Ovary (tissue), 7 donors: ENCODE measurements at regions not wholly inside any gene's neighbourhood (a gene's known extent, or its start where the extent isn't known, plus 50 kb on each side); places are given as distances from the start of the nearest gene placed in this dataset.

Source experiments
- DNase-seq, 5 donors: peaks; one replicate each; pipeline ENCODE4 v3.0.0-alpha.2; 2019 to 2020
- H3K27ac ChIP-seq, 2 donors: fragments of 200-600 bp; one replicate each; pipeline versions ENCODE4 v1.5.1 to v1.8.0; 2019 to 2022
- H3K27me3 ChIP-seq: fragments of 200-600 bp; one replicate; pipeline ENCODE4 v1.8.0; 2022
- H3K36me3 ChIP-seq: fragments of 200-600 bp; sonication (generic); one replicate; pipeline ENCODE4 v1.5.1; 2019
- H3K4me1 ChIP-seq: one replicate; pipeline ENCODE4 v1.8.1; 2013; ENCODE audit warnings: mild to moderate bottlenecking, moderate library complexity; ENCODE audit not compliant: insufficient read depth
- H3K4me3 ChIP-seq: fragments of 200-600 bp; sonication (generic); one replicate; pipeline ENCODE4 v1.5.1; 2017
- H3K9me3 ChIP-seq, 2 donors: fragments of 200-600 bp in 1 of 2; sonication (generic) in 1 of 2; one replicate each; pipeline versions ENCODE4 v1.5.1 to v1.8.1; 2013 to 2019; ENCODE audit warnings: mild to moderate bottlenecking in 1 of 2, moderate library complexity in 1 of 2
- EP300 ChIP-seq: sonication (generic); formaldehyde crosslinking; IDR thresholded peaks from one replicate; pipeline ENCODE4 v1.6.1; 2017; ENCODE audit warnings: antibody characterized with exemption
- POLR2A ChIP-seq: fragments of 450-650 bp; IDR thresholded peaks from one replicate; pipeline ENCODE4 v1.6.1; 2017; ENCODE audit warnings: antibody characterized with exemption, mild to moderate bottlenecking, moderate library complexity
- WGBS, 3 donors: extraction: QIAGEN DNeasy Blood & Tissue Kit in 1 of 3; methylation state at CpG; one replicate each; pipeline versions ENCODE4 v1.1.5 to v1.1.7; 2013 to 2017; 5-methylcytosine and 5-hydroxymethylcytosine counted together
- intact Hi-C, 4 donors: fragments of 100-400 bp; cut with DNase I; formaldehyde crosslinking; loops; one replicate each; pipeline versions ENCODE4 v1.11.0 to v1.15.1; 2022 to 2023
- TF ChIP-seq, protein P1 (sequence below), 3 donors: fragments of 450-650 bp in 2 of 3; fragments of 200-600 bp in 1 of 3; IDR thresholded peaks; one replicate each; pipeline versions ENCODE4 v1.5.1 to v1.8.0; 2016 to 2022; ENCODE audit warnings: antibody characterized with exemption in 3 of 3, mild to moderate bottlenecking in 1 of 3
- donor health status: DM: no; HTN: no; CAD: no; lungs with moderate emphysema.
- donor health status: DM: no; HTN: no; CAD: no.
- donor health status: Bipolar disorder and iron deficiency.
- donor health status: DM: no; HTN: no; CAD: no.
- donor health status: DM: yes; HTN: yes; CAD: no.

GRCh38 chr6:91751526-91751925 lies 1164.7 kb upstream of the MAP3K7 start:
- intact Hi-C loops: no loop called here
- H3K27ac ChIP-seq: no peak overlapping the region
- TF ChIP-seq, protein P1, sequence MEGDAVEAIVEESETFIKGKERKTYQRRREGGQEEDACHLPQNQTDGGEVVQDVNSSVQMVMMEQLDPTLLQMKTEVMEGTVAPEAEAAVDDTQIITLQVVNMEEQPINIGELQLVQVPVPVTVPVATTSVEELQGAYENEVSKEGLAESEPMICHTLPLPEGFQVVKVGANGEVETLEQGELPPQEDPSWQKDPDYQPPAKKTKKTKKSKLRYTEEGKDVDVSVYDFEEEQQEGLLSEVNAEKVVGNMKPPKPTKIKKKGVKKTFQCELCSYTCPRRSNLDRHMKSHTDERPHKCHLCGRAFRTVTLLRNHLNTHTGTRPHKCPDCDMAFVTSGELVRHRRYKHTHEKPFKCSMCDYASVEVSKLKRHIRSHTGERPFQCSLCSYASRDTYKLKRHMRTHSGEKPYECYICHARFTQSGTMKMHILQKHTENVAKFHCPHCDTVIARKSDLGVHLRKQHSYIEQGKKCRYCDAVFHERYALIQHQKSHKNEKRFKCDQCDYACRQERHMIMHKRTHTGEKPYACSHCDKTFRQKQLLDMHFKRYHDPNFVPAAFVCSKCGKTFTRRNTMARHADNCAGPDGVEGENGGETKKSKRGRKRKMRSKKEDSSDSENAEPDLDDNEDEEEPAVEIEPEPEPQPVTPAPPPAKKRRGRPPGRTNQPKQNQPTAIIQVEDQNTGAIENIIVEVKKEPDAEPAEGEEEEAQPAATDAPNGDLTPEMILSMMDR (IDR thresholded peaks at IDR 0.05): no peak
- no peak for TF ChIP-seq EP300
- TF ChIP-seq POLR2A: no peak
- 86 to 89% (median 89%) methylated on average over 6 of the region's 6 CpGs for WGBS, 3 donors
- no peaks in the 10 kb centered on the region for H3K27me3 ChIP-seq
- H3K4me1 ChIP-seq: no peaks in the 10 kb centered on the region
- DNase-seq: no peak
- no peaks in the 10 kb centered on the region for H3K36me3 ChIP-seq
- H3K9me3 ChIP-seq: no peaks in the 10 kb centered on the region
- no peak overlapping the region for H3K4me3 ChIP-seq

GRCh38 chr6:91744566-91744965 lies 1157.7 kb upstream of the MAP3K7 start:
- no peaks in the 10 kb centered on the region for H3K9me3 ChIP-seq
- TF ChIP-seq EP300 (no peak), POLR2A (no peak)
- TF ChIP-seq, protein P1 (IDR thresholded peaks at IDR 0.05): no peak
- H3K4me1 ChIP-seq: no peaks in the 10 kb centered on the region
- intact Hi-C loops: no loop called here
- no peaks in the 10 kb centered on the region for H3K36me3 ChIP-seq
- no peak overlapping the region for H3K27ac ChIP-seq
- no peaks in the 10 kb centered on the region for H3K27me3 ChIP-seq
- 54 to 71% (median 64%) methylated on average over 3 of the region's 3 CpGs for WGBS, 3 donors
- DNase-seq: no peak
- no peak overlapping the region for H3K4me3 ChIP-seq

GRCh38 chr6:91743756-91744155 lies 1156.9 kb upstream of the MAP3K7 start:
- Histone ChIP-seq H3K27me3 (no peaks in the 10 kb centered on the region), H3K27ac (no peak overlapping the region), H3K4me3 (no peak overlapping the region), H3K9me3 (no peaks in the 10 kb centered on the region), H3K4me1 (no peaks in the 10 kb centered on the region), H3K36me3 (no peaks in the 10 kb centered on the region)
- intact Hi-C loops: no loop called here
- WGBS, 3 donors: 67 to 73% (median 68%) methylated on average over 2 of the region's 2 CpGs
- no peak for DNase-seq
- TF ChIP-seq EP300 (no peak), POLR2A (no peak)
- TF ChIP-seq, protein P1 (IDR thresholded peaks at IDR 0.05): no peak

- no peaks in the 10 kb centered on the region for H3K4me1 ChIP-seq
Measured at GRCh38 chr6:91731939-91732338, 1145.1 kb upstream of the MAP3K7 start.

More at GRCh38 chr6:91731939-91732338, 1145.1 kb upstream of the MAP3K7 start:
- Histone ChIP-seq H3K4me3 (no peak overlapping the region), H3K27me3 (no peaks in the 10 kb centered on the region), H3K27ac (no peak overlapping the region), H3K36me3 (no peaks in the 10 kb centered on the region), H3K9me3 (no peaks in the 10 kb centered on the region)
- DNase-seq: no peak
- TF ChIP-seq EP300 (no peak), POLR2A (no peak)
- TF ChIP-seq, protein P1 (IDR thresholded peaks at IDR 0.05): no peak
- intact Hi-C loops: no loop called here
